ENCODE measurements at regions not wholly inside any gene's neighbourhood (a gene's known extent, or its start where the extent isn't known, plus 50 kb on each side); places are given as distances from the start of the nearest gene placed in this dataset.
A peak's percentile ranks its signal among the peaks of the same experiment; 100 is the strongest.

- Histone ChIP-seq H3K36me3 (replicated peaks in 1 of 2; ENCODE audit: control insufficient read depth in 1 of 2, insufficient read depth in 2 of 2, low read length in 1 of 2) (no peaks in the 10 kb centered on the region), H3K27me3 (ENCODE audit: insufficient read depth) (no peaks in the 10 kb centered on the region), H3K9ac (no peak overlapping the region), H2AFZ (ENCODE audit: low read depth) (no peak overlapping the region), H3K4me3 (ENCODE audit: low read depth in 2 of 2, low read length in 1 of 2) (no peak overlapping the region), H3K79me2 (ENCODE audit: insufficient read depth) (no peaks in the 10 kb centered on the region), H3K9me3 (no peaks in the 10 kb centered on the region), H3K4me1 (ENCODE audit: control insufficient read depth in 1 of 2, insufficient read depth in 2 of 2, low read depth in 1 of 2, low read length in 1 of 2) (peaks cover 7 to 8% of the 10 kb centered on the region in 2 experiments; a peak in 3 of 4 replicates), H3K4me2 (no peak overlapping the region), H4K20me1 (ENCODE audit: insufficient read depth) (no peaks in the 10 kb centered on the region), H3K27ac (ENCODE audit: low read depth in 2 of 2, low read length in 1 of 2) (no peak overlapping the region), H3F3A (replicated peaks; ENCODE audit: insufficient read depth) (no peaks in the 10 kb centered on the region), H3K9me2 (no peaks in the 10 kb centered on the region)
- ChIA-PET CTCF (no interaction called here), POLR2A (no interaction called here)
- DNase-seq: no peak
- TF ChIP-seq FOSL2 (IDR thresholded peaks at IDR 0.05; ENCODE audit: borderline replicate concordance, low read depth) (no peak), YY1 (IDR thresholded peaks at IDR 0.05; ENCODE audit: low read depth) (no peak), EP300 (IDR thresholded peaks at IDR 0.05; ENCODE audit: borderline replicate concordance in 1 of 2, low read depth in 1 of 2, low read length in 1 of 2) (0 out of 4 replicates have a peak, but pooled peaks of 1 of the 2 experiments have one; percentile 10), PBX3 (IDR thresholded peaks at IDR 0.05) (0 out of 2 replicates have a peak, but pooled peaks have one; percentile 9), CTCF (IDR thresholded peaks at IDR 0.05) (no peak), TCF12 (IDR thresholded peaks at IDR 0.05) (peak; percentile 39; the same call in 1 of the 2 replicates)
- 47% methylated on average over 3 of the region's 3 CpGs for WGBS (ENCODE audit: low lambda C conversion rate)
Observed at GRCh38 chr21:35229290-35229689, 180.2 kb upstream of the RUNX1 start.

- no peaks in the 10 kb centered on the region for H4K20me1 ChIP-seq (ENCODE audit: insufficient read depth)
- no peak for DNase-seq
- peaks cover 7 to 8% of the 10 kb centered on the region in 2 experiments; a peak in 3 of 4 replicates for H3K4me1 ChIP-seq (ENCODE audit: control insufficient read depth in 1 of 2, insufficient read depth in 2 of 2, low read depth in 1 of 2, low read length in 1 of 2)
- H3K36me3 ChIP-seq (replicated peaks in 1 of 2; ENCODE audit: control insufficient read depth in 1 of 2, insufficient read depth in 2 of 2, low read length in 1 of 2): no peaks in the 10 kb centered on the region
- 87% methylated on average over 5 of the region's 5 CpGs for WGBS (ENCODE audit: low lambda C conversion rate)
- H3K9ac ChIP-seq: no peak overlapping the region
- no peak overlapping the region for H3K4me3 ChIP-seq (ENCODE audit: low read depth in 2 of 2, low read length in 1 of 2)
- H3K27ac ChIP-seq (ENCODE audit: low read depth in 2 of 2, low read length in 1 of 2): no peak overlapping the region
- H3F3A ChIP-seq (replicated peaks; ENCODE audit: insufficient read depth): no peaks in the 10 kb centered on the region
- CTCF ChIA-PET: no interaction called here
- no peaks in the 10 kb centered on the region for H3K9me2 ChIP-seq
- H2AFZ ChIP-seq (ENCODE audit: low read depth): no peak overlapping the region
- H3K9me3 ChIP-seq: no peaks in the 10 kb centered on the region
- TF ChIP-seq MXI1 (IDR thresholded peaks at IDR 0.05; ENCODE audit: low read depth, low read length): no peak
- H3K27me3 ChIP-seq (ENCODE audit: insufficient read depth): no peaks in the 10 kb centered on the region
- H3K4me2 ChIP-seq: no peak overlapping the region
- POLR2A ChIA-PET: no interaction called here
- H3K79me2 ChIP-seq (ENCODE audit: insufficient read depth): no peaks in the 10 kb centered on the region
Observed at GRCh38 chr21:35227786-35228185, 178.7 kb upstream of the RUNX1 start.

- no peaks in the 10 kb centered on the region for H3K9me2 ChIP-seq
- ChIA-PET CTCF (no interaction called here), POLR2A (no interaction called here)
- H3K4me2 ChIP-seq: no peak overlapping the region
- H4K20me1 ChIP-seq (ENCODE audit: insufficient read depth): no peaks in the 10 kb centered on the region
- WGBS (ENCODE audit: low lambda C conversion rate): 88% methylated on average over 13 of the region's 13 CpGs
- H3K4me3 ChIP-seq (ENCODE audit: low read depth in 2 of 2, low read length in 1 of 2): no peak overlapping the region
- H3K4me1 ChIP-seq (ENCODE audit: control insufficient read depth in 1 of 2, insufficient read depth in 2 of 2, low read depth in 1 of 2, low read length in 1 of 2): peaks cover 7 to 8% of the 10 kb centered on the region in 2 experiments; a peak in 3 of 4 replicates
- H3K79me2 ChIP-seq (ENCODE audit: insufficient read depth): no peaks in the 10 kb centered on the region
- no peaks in the 10 kb centered on the region for H3K36me3 ChIP-seq (replicated peaks in 1 of 2; ENCODE audit: control insufficient read depth in 1 of 2, insufficient read depth in 2 of 2, low read length in 1 of 2)
- no peaks in the 10 kb centered on the region for H3F3A ChIP-seq (replicated peaks; ENCODE audit: insufficient read depth)
- TF ChIP-seq ELF1 (IDR thresholded peaks at IDR 0.05) (no peak), PBX3 (IDR thresholded peaks at IDR 0.05) (no peak), RXRA (IDR thresholded peaks at IDR 0.05; ENCODE audit: borderline replicate concordance, low read depth) (no peak), YY1 (IDR thresholded peaks at IDR 0.05; ENCODE audit: low read depth) (no peak), SMC3 (IDR thresholded peaks at IDR 0.05; ENCODE audit: low read depth, low read length) (no peak), POLR2AphosphoS5 (IDR thresholded peaks at IDR 0.05; ENCODE audit: low read depth, low read length) (no peak), EP300 (IDR thresholded peaks at IDR 0.05; ENCODE audit: borderline replicate concordance in 1 of 2, low read depth in 1 of 2, low read length in 1 of 2) (no peak), USF2 (IDR thresholded peaks at IDR 0.05; ENCODE audit: borderline replicate concordance, low read depth, low read length) (no peak)
- DNase-seq: no peak
- H3K27ac ChIP-seq (ENCODE audit: low read depth in 2 of 2, low read length in 1 of 2): no peak overlapping the region; a peak in 1 of 4 replicates
- H3K9me3 ChIP-seq: no peaks in the 10 kb centered on the region
- H3K27me3 ChIP-seq (ENCODE audit: insufficient read depth): no peaks in the 10 kb centered on the region
- no peak overlapping the region for H3K9ac ChIP-seq
- no peak overlapping the region for H2AFZ ChIP-seq (ENCODE audit: low read depth)
Observed at GRCh38 chr21:35226968-35227744, 178.1 kb upstream of the RUNX1 start.

All from SK-N-SH (cell line).